Amniotic stem cell (primary cell): ENCODE measurements at regions not wholly inside any gene's neighbourhood (a gene's known extent, or its start where the extent isn't known, plus 50 kb on each side); places are given as distances from the start of the nearest gene placed in this dataset.

Experiments
- DNase-seq: peaks from one replicate; lab custom pipeline; 2025; lab: John Stamatoyannopoulos, UW

DNA sequence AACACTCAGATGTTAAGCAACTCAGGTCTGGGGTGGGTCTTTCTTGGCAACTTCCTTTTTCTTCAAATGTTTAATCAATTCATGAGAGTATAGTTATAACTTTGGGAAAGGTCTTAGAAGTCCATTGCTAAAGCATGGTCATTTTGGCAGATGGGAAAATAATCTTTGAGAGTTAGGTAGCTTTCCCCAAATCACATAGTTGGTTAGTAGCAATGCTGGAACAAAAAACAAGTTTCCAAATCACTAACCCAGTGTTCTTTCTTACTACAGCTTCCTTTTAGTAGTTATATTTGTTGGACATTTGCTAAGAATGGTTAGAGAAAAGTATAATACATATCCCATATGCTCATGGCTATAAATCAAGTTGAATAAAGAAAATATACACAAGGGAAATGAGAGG lies 185.2 kb upstream of the SLC14A2 start:
- no peak for DNase-seq

DNA sequence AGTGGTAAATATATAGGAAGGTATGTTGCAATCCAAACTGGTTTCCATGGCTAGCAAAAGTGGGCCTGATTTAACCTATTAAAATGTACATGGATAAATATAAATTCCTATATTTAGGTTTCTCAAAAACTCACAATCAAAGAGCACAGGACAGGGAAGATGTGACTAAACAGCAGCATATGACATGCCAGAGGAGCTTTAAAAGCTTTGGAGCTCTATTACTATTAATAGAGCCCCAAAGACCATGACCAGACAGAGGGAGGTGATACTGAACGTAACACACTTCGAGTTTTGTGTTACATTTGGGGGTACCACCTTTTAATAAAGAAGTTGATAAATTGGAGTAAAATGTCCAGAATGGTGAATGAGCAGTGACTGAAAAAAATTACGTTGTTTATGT lies 179.5 kb upstream of the SLC14A2 start:
- no peak for DNase-seq

DNA sequence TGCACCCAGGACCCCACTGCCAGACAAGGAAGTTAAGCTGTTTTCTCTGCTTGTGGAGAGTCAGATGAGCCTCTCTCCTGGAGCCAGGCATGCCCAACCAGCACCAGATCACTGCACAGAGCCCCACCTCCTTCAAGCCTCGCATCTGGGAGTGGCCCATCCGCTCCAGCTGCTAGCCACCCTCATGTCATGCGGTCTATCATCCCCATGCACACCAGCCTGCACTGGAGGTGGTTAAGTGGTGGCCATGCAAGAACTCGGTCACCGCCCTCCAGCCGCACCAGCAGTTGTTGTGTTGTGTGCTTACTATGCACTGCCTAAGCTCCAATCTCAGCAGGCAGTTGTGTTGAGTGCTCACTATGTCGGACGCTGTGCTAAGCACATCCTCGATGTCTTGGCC lies 177.9 kb upstream of the SLC14A2 start:
- no peak for DNase-seq

DNA sequence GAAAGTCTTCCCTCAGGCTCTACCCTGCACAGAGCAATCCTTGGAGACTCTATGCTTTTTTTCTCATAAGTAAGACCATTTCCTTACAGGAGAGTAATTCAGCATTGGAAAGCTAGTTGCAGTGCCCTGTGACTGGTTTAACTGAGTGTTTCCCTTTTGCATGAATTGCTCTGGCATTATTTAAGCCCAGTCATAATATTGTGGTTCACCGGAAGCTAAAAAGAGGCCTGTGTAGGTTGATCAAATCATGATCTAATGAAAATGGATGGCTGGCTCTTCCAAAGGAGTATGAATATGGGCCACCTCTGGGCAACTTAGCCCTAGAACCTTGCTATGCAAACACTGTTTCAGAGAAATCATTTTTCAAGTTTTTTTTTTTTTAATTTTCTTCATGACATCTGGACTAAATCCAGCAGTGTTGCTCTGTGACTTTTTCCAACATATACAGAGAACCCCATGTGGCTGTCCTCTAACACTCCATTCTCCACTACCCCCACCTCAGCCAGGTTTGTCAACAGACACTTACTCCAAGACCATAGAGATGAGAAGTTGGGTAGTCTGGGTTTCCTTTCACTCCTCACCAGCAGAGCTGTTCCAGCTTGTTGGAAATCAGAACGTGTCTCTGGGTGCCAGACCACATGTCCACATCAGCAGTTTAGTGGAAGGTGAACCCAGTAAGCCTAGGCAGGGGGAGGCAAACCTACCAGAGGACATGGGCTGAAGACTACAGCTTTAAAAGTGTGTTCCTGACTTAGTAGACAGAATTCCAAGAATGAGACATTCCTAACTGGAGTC lies 175.2 kb upstream of the SLC14A2 start:
- no peak for DNase-seq

DNA sequence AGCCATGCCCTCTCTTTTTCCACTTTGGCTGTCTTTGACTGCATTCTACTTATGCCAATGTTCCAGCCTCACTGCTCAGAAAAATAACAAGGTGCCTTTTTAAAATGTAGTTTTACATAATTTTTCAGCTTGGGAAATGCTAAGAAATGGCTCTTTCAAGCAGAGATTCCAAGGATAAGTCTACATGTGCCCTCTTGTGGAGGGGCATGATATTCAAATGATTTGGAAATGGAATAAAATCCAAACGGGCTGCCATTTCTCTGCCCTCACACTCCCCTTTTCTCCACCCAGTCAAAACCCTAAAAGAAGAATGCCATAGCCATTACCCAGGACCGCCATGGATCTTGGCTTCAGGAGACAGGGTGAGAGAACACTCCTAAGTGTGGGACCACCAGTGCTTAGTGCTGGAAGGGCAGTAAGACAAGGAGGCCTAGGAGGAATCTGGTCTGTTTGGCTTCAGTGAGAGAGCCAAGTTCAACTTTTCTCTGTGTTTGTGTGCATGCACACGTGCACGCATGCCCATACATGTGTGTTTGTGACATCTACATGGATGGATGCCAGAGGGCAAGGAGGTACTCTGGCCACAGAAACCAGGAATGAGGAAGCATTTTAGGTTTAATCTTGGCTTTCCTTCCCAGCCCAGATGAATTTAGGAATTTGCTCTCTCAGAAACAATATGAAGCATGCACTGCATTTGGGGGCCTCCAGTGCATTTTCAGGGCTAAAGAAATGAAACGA lies 174.0 kb upstream of the SLC14A2 start:
- no peak for DNase-seq

DNA sequence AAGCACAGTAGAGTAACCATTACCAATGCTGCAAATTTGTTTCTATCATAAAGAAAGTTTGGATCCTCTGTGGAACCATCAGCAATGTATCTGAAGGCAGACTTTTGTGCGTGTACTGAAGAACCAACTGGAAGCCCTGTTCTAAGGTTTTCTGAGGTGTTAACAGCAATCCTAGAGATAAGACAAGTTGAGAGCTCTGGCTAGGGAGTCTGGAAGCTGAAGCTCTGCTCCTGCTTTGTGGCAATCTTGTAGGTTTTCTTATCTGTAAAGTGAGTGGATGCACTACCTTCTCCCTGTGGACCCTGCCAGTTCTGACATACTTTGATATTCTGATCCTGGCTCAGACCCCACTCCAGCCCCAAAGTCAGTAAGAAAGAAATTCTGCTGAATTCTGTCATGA lies 171.2 kb upstream of the SLC14A2 start:
- DNase-seq = no peak

DNA sequence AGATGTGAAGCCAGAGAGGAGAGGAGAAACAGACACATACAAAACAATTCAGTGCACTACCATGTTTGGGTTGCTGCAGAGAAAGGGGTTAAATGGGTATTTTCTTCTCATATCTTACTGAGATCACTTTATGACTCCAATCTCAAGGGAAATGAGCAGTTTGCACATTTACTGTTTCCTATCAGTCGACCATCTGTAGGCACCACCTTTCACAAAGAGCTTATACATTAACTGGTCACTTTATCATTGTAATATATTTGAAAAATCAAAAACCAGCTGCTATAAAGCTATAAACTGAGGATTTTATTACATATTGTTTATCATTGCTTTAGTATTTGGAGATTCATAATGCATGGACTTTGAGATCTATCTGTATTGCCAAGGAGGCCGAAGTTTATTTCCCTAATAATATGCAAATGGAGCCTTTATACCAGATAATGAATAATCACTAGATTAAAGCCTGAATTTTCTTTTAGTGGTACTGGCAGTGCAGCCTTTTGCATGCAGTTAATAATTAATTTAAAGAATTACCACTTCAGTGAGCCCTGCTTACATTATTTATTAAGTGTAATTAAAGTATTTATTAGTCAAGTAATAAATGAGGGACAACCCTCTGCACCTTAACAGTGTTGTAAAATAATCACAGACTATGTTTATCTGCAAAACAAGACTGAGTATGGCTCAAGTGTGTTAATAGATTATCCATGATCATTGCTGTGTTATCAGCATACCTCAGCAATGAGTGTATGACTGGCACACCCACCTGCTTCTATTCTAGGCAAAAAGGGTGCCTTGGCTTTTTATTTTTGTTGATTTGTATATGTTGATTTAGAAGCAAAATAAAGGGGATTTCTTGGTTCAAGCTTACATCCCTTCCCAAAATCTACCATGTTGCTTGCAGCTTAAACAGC lies 167.7 kb upstream of the SLC14A2 start:
- DNase-seq = no peak

DNA sequence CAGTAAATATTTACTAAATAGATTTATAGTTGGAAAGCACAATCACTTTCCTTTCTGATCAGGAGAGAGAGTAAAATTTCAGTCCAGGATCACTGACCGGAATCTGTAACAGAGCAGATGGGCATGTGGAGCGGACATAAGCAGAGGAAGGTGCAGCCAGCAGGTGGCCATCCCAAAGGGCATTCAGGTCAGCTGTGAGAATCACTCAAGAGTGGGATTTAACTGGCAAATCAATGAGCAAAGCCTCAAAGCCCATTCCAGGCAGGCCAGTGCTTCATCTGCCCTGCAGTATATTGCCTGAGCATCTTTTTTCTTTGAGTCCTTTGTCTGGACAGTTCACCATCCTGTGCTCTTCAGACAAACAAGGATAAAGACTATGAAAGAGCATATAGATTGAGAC lies 166.4 kb upstream of the SLC14A2 start:
- no peak for DNase-seq

DNA sequence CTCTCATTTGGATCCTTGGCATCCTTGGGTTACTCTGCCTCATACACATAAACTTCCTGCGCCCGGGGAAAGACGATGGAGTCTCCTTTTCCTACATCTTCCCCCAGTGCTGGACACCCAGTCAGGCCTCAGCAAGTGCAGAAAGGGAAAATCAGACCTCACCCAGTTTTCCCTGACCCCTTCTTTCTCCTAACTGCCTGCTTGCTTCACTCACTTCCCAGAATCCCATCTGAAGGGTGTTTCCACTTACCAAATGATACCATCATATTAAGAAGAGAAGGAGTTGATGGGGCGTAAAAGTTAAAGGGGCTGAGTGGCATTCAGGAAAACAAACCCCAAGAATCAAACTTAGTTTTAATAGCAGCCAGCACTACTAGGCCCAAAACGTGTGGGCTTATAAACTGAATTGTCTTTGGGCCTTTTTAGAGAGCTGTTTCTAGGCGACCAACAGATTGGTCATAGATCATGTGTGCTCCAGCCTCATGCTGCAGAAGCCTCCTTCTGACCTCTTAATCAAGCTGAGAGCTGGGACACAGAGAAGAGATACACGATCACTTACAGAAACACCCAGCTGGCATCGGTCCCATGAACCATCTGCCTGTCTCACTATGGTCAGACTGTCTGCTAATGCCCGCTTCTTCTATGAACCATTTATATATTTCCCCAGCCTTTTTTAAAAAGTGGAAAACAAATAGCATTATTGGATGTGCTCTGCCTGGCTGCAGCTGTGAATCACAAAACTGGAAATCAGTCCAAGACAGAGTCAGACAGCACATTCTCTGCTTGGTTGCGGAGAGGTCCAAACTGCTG lies 165.7 kb upstream of the SLC14A2 start:
- DNase-seq = no peak

DNA sequence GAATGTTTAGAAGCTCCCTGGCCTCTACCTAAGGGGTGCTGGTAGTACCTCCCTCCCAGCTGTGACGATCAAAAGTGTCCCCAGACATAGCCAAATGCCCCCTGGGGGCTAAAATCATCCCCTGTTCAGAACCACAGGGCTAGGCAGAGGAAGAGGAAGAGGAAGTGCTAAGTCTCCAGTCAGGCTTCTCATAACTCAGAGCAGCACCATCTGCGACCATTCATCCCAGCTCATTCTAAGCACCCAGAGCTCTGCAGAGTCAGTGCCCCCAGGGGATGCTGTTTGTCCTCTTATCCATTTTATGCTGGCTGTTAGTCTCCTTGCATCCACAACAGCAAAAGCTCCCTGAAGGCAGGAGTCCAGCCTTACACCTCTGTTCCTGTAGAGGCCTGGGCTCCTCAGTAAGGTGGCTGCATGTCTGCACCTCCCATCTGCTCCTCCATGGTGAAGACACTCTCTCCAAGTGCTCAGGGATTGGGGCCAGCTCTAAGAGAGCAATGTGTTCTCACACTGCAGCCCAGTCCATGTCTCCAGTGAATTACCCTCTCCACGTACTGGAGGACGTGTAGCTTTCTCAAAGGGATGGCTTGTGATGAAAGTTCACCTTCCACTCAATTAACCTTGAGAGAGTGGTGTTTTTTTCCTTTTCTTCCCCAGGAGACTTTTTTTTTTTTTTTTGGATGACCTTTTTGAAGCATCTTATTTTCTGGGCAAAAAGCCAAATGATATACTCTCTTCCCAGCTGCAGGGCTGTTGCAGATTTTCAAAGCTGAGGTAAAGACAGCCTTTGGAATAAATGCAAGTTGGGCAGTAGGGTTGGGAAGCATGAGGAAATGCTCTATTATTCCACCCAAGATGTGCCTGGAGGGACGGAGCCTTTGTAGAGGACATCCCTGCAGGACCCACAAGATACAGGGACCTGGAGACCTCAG lies 158.9 kb upstream of the SLC14A2 start:
- no peak for DNase-seq

DNA sequence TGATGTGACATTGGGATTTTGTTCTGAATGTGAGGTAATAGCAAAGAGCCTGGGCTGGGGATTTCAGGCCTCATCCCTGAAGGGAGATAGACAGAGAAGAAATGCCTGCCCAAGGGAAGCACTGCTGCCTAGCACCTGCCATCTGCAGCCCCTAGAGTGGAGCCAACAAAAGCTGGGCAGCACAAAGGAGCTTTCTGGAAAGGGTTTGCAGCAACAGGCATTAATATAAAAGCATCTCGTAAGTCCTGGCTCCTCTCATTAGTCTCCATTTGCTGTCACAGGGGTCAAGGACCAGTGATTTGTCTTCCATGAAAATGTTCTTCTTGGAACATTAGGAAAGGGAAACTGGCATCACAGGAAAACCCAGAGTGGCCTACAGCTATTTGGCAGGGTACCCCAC lies 157.2 kb upstream of the SLC14A2 start:
- no peak for DNase-seq

DNA sequence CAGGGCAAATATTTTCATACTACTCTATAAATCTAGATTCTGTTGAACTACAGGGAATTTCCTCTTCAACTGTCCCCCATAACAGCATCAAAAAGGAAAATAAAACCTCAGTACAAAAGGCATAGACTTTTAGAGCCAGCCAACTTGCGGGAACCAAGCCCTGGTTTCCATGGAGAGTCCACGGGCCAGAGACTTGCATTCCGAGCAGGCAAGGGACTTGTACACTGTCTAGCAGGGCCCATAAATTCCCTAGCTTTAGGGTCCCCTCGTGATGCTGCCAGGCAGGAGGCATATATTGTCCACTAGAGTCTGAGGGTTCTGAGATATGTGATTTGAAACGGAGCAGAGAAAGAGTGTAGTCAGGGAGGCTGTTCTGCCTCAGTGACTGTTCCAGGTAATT lies 153.1 kb upstream of the SLC14A2 start:
- DNase-seq = no peak

DNA sequence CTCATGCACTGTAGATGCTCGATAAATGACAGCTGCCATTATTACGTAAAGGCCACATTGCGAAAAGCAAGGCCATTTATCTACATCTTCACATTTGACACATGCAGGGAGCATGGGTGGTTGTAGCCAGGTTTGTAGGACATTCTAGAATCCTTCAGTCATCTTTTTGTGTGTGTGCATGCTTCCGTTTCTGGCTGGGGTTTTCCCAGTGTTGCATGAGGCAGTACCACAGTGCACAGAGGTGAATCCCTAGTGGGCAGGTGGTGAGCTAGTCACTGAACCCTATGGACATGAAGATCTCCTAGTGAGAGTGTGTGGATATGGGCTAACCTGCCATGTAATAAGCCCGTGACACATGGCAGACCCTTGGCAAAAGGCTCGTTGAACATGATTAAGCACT lies 151.8 kb upstream of the SLC14A2 start:
- no peak for DNase-seq

DNA sequence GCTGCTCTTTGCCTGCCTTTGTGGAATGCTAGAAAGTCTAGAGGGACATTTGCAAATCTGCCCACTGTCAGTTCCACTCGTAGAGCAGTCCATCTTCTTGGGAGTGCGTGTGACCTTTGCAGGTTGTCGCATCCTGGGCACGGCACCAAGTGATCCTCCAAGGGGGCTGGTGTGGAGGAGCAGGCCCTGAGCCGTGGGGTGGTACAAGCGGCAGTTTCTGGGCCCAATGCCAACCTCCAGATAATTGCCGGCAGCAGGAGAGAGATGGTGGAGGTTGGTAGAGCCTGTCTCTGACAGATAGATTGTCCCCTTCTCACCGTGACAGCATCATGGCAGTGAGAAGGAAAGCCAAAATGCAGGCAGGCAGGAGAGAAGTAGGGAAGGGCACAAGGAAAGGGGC lies 150.7 kb upstream of the SLC14A2 start:
- no peak for DNase-seq

DNA sequence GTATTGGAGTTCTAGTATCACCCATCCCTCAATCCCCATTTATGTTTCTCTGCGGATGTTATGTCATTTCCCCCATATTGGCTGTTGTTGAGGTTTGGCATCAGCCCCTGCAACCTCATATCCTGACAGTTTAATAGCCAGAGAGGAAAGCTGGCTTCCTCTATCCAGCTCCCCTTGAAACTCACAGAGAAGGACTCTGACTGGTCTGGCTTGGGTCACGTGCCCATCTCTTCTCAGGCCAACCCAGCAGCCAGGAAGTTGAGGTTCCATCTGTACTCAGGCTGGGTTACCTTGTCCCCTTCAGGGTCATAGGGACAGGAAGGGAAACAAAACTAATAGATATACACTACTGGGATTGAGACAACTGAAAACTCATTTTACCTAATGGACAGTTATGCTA lies 148.0 kb upstream of the SLC14A2 start:
- DNase-seq = no peak

DNA sequence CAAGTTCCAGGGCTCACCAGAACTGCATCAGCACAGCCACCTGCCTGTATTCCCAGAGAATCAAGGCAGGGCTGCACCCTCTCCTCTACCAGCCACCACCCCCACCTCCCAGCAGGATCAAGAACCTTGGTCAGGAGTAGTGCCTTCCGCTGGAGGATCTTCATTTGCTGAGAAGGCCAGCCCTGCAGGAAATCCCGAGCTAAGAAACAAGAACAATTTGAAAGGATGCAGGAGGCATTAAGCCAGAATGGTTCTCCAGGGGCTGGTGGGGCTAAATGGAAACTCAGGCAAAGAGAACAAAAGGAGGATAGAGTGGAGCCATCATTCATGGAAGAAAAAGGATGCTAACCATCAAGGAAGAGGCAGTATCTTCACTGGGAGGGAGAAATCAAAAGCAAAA lies 147.3 kb upstream of the SLC14A2 start:
- DNase-seq = no peak

DNA sequence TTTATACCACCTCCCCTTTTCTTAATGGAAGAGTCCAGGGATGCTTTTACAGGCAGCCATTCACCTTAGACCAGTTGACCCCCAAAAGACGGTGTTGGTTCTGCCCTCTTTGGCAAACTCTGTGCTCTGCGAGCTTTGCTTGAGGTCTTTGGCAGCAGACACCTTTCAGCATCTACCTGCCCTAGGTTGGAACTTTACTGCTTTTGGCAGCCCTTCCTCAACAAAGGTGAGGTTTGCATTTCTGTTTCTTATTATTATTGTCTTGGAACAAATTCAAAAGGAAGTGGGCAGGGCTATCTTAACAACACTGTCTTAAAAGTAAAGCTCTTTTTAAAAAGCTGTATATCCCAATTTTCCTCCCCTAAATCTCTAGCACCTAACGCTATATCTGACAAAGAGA lies 136.4 kb upstream of the SLC14A2 start:
- DNase-seq = no peak

DNA sequence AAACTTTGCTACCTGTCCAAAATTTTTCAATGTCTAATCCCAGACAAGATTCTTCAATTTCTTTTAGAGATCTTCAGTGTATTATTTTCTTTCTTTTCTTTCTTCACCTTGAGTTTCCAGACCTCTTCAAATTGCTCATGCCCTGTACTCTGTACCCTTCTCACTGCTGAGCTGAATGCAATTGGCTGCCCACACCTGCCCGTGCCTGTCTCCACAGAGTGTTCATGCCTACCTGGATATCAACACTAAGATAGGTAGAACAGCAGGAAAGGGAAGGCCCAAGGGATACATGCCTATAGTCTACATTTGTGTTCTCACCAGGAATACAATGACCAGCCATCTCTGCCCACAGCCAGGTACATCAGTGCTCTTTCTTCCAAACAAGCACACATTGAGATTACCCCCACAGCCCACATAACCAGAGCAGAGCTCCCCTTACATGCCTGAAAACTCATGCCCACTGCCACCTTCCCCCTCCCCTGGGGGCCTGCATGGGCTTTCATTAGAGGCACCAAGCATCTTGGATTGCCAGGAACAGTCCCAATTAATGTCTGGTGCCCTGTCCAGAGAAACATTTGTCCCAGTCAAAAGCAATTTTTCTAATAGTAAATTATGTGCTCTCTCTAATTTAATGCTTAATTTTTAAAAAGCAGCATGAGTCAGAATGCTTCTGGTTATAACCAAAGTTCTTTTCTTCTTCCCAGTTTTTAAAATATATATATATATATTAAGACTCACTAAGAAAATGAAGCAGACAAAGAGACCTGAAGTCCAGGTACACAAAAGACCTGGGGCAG lies 134.9 kb upstream of the SLC14A2 start:
- no peak for DNase-seq

DNA sequence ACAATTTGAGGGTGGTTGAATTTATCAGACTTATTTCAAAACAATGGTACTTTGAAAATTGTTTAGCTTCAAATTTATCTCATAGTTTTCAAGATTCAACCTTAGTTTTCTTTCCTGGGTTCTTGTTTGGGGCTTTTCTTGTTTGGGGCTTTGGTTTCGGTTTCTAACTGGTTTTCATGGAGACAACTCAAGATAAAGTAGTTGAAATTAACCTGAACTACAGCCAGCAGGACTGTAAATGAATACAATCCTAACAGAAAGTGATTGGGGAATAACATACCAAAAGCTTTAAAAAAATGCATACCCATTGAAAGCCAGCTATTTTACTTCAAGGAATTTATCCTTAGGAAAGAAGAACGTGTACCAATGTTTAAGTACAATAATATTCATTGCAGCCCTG lies 133.5 kb upstream of the SLC14A2 start:
- no peak for DNase-seq

DNA sequence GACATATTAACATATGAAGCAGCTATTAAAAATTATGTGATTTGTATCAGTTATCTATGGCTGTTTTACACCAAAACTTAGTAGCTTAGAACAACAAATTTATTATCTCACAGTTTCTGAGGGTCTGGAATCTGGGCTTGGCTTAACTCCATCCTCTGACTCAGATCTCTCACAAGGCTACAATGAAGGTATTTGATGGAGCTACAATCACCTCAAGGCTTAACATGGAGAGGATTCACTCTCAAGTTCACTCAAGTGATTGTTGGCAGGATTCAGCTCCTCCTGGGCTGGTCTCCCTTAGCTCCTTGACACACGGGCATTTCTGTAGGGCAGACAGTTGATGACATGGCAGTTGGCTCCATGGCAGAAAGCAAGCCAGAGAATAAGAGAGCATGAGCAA lies 133.0 kb upstream of the SLC14A2 start:
- no peak for DNase-seq
